GM03348 (cell line): ENCODE measurements at regions not wholly inside any gene's neighbourhood (a gene's known extent, or its start where the extent isn't known, plus 50 kb on each side); places are given as distances from the start of the nearest gene placed in this dataset.

Experiments used
- DNase-seq: peaks from one replicate; pipeline ENCODE4 v3.0.0; 2012; ENCODE audit warnings: low spot score

- DNase-seq = no peak
Observed at GRCh38 chr3:66854601-66855151, 143.4 kb upstream of the KBTBD8 start.

GRCh38 chr3:66856533-66856932 lies 141.6 kb upstream of the KBTBD8 start:
- no peak for DNase-seq

GRCh38 chr3:66858656-66859381 lies 139.3 kb upstream of the KBTBD8 start:
- DNase-seq = no peak

GRCh38 chr3:66860771-66861170 lies 137.3 kb upstream of the KBTBD8 start:
- no peak for DNase-seq

- DNase-seq = no peak
Observed at GRCh38 chr3:66863205-66864111, 134.6 kb upstream of the KBTBD8 start.

GRCh38 chr3:66884659-66885058 lies 113.4 kb upstream of the KBTBD8 start:
- DNase-seq = no peak

- no peak for DNase-seq
Observed at GRCh38 chr3:66885326-66886000, 112.6 kb upstream of the KBTBD8 start.

- no peak for DNase-seq
Observed at GRCh38 chr3:66889750-66890494, 108.2 kb upstream of the KBTBD8 start.

- no peak for DNase-seq
Observed at GRCh38 chr3:66898155-66898554, 100.0 kb upstream of the KBTBD8 start.

GRCh38 chr3:66904336-66904735 lies 93.8 kb upstream of the KBTBD8 start:
- no peak for DNase-seq

- no peak for DNase-seq
Observed at GRCh38 chr3:66904831-66905493, 93.1 kb upstream of the KBTBD8 start.

GRCh38 chr3:66907136-66907535 lies 91.0 kb upstream of the KBTBD8 start:
- no peak for DNase-seq

- no peak for DNase-seq
Observed at GRCh38 chr3:66910266-66911055, 87.6 kb upstream of the KBTBD8 start.

- no peak for DNase-seq
Observed at GRCh38 chr3:66912306-66912705, 85.8 kb upstream of the KBTBD8 start.

- DNase-seq = no peak
Observed at GRCh38 chr3:66922058-66922457, 76.0 kb upstream of the KBTBD8 start.

GRCh38 chr3:66923969-66924368 lies 74.1 kb upstream of the KBTBD8 start:
- DNase-seq = no peak

- DNase-seq = no peak
Observed at GRCh38 chr3:66928252-66928651, 69.9 kb upstream of the KBTBD8 start.

- no peak for DNase-seq
Observed at GRCh38 chr3:66931291-66931690, 66.8 kb upstream of the KBTBD8 start.

- no peak for DNase-seq
Observed at GRCh38 chr3:66931699-66932098, 66.4 kb upstream of the KBTBD8 start.

GRCh38 chr3:66933233-66933632 lies 64.9 kb upstream of the KBTBD8 start:
- DNase-seq = no peak
